NCI-H226 (cell line): ENCODE measurements at regions not wholly inside any gene's neighbourhood (a gene's known extent, or its start where the extent isn't known, plus 50 kb on each side); places are given as distances from the start of the nearest gene placed in this dataset.

Source experiments
- DNase-seq: peaks from one replicate; pipeline ENCODE4 v3.0.0-alpha.2; 2015

DNA sequence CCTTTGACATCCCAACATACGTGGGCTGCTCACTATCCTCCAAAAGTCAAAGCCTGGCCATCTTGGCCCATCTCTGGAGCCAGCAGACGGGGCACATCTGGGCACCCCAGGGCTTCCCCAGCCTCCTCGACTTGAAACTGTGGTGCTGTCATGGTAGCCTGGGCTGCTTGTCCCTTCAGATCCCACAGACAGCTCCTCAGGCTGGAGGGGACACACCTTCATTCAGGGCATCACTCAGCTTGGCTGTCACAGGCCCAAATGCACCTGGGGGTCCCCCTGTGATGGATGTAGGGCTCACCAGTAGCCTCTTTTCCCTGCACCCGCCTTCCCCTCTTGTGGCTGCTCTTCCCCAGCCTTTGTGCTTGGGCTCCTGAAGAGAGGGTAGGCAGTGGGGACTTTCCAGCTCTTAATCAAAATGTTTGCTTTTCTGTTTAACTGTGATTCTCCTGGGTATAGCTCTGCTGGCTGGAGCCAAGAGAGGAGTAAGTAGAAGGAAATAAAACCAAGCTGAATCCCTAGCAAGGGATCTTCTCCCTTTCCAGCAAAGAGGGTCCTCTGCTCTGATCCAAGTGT lies 92.3 kb downstream of the GYPC start:
- no peak for DNase-seq

- no peak for DNase-seq
Observed at GRCh38 chr2:126748929-126749518, 93.1 kb downstream of the GYPC start.

- no peak for DNase-seq
Observed at GRCh38 chr2:126749537-126749936, 93.6 kb downstream of the GYPC start.

DNA sequence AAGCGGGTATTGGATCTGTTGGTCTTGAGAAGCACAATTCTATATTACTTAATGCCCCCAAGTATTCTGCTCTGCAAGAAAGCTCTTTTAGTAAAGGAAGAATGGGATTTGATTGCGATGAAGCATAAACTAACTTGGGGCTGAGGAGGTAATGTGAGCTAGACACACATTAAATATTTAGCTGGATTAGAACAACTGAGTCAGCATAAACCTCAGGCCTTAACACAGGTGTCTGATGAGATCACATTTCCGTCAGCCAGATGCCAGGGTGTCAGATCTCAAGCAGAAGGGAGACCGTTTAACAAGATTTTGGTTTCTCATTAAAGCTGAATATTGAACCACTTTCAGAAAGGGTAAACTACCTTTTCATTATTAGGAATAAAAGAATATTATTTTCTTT lies 94.5 kb downstream of the GYPC start:
- DNase-seq, result no peak

DNA sequence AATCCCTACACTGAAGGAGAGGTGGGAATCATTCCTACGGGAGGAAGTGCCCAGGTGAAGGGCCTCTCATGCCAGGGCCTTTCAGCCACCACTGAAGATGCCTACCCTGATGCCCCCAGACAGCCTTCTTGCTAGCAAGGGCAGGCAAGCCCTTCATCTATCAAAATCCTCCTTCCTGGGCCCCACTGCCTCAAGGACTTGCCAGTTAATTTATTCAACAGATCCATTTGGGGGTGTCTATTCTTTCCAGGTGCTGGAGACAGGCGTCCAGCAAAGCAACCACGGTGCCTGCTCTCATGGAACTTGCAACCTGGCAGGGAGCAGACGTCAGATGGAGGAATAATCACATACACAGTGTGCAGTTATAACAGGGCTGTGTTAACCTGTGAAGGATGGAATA lies 95.5 kb downstream of the GYPC start:
- no peak for DNase-seq

DNA sequence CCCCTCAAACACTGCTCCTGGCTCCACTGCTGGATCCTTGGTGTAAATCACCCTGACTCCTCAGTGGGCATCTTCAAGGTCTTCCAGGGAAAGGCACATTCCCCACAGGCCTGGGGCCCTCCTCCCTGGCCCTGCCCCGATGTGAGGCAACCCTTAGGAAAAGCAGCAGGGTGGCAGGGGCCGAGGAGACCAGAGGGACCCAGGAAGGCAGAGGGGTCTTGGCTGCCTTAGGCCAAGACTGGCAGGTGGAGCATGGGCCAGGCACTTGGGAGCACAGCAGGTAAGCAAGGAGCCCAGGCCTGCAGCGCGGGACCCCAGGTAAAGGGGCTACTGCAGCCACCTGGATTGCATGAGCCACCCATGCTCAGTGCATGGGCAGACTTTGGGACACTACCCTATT lies 96.9 kb downstream of the GYPC start:
- no peak for DNase-seq

DNA sequence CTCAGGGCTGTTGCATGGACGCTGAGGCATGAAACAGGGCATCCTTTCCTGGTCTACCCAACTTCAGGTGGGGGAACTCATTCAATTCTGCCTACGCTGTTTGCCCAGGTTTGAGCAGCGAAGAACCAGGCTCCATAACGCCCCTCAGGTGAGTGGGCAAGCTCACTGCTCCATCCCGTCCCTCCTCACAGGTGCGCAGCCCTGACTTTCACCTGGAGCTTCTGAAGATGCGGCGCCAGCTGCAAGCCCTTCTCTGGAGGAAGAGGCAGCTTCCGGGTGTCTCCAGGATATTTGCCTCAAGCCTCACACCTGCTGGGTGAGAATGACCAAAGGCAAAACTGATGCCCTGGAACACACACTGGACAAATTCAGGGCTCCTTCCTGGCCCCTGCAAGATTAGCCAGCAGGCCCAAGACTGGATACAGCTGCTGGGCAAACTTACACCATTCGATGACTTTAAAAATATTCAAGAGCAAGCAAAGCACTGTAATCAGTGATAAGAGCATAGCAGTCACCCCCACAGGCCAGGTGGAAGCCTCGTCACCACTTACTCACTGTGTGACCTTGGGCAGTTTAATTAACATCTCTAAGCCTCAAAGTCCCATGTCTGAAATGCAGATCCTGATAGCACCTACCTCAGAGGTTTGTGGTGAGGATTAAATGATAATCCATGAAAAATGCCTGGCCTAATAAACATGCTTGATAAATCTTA lies 97.7 kb downstream of the GYPC start:
- DNase-seq, result no peak

- DNase-seq, result no peak
Observed at GRCh38 chr2:126754240-126755004, 98.5 kb downstream of the GYPC start.

GRCh38 chr2:126756125-126756524 lies 100.2 kb downstream of the GYPC start:
- no peak for DNase-seq

DNA sequence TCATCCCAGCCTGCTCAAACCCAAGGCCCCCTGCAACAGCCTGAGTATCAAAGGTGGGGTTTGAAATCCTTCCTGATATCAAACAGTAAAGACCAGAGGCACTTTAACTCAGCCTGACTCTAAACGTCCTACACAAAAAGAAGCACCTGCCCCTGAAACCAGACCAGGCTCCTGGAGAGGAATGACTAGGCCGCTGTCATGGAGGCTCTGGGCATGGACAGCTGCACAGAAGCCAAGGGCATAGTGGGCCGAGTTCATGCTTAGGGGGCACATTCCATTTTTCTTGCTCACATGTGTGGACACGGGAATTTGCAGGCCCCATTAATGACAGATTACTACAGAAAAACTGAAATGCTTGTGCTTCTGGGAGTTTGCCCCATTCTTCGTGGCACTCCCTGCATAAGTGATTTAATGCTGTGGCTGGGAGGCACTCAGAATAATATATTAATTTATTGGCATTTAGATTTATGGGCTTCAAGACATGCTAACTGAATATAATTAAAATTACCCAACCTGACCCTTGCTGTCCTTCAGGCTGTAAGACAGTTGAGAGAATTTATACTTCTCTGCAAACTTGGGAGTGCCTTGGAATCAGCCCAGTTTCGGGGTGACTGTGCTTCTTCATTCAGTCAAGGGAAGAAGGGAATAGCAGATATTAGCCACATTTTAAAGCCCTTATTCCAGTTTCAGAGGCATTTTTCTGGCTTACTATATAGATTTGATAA lies 105.5 kb downstream of the GYPC start:
- no peak for DNase-seq

GRCh38 chr2:126761981-126762878 lies 106.3 kb downstream of the GYPC start:
- DNase-seq, result no peak

GRCh38 chr2:126764686-126765265 lies 108.8 kb downstream of the GYPC start:
- no peak for DNase-seq

- no peak for DNase-seq
Observed at GRCh38 chr2:126765395-126765794, 109.4 kb downstream of the GYPC start.

- DNase-seq, result no peak
Observed at GRCh38 chr2:126766295-126766968, 110.5 kb downstream of the GYPC start.

DNA sequence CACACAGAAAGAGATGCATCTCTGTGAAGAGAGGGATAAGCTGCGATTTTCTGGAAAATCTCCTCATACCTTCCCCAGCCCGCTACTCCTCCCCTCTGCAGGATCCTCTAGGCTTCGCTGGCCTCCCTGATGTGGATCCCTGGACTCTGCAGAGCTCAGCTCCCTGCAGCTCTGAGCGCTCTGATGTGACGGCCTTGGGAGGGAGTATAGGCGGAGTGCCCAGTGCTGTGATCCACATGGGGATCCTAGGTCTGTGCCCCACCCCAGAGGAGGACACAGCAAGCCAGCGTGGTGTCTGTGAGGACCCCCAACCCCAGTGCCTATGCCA lies 111.0 kb downstream of the GYPC start:
- DNase-seq, result no peak

GRCh38 chr2:126769118-126769517 lies 113.2 kb downstream of the GYPC start:
- DNase-seq, result no peak

GRCh38 chr2:126770466-126770865 lies 114.5 kb downstream of the GYPC start:
- DNase-seq, result no peak

DNA sequence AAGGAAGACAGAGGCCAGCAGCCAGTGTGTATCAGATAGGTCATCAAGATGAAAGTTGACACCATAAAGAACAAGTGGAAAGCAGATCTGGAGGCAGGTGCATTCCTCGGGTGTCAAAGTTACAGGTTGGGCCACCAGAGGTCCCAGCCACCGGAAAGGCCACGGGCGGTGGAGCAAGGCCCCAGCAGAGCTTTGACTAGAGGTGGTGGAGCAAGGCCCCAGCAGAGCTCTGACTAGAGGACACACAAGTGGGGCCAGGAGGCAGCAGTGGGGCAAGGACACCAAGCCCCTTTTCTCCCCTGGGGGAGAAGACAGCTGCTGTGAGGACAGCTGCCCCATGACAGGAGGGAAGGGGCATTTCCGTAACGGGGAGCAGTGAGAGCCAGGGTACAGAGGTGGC lies 115.1 kb downstream of the GYPC start:
- no peak for DNase-seq

DNA sequence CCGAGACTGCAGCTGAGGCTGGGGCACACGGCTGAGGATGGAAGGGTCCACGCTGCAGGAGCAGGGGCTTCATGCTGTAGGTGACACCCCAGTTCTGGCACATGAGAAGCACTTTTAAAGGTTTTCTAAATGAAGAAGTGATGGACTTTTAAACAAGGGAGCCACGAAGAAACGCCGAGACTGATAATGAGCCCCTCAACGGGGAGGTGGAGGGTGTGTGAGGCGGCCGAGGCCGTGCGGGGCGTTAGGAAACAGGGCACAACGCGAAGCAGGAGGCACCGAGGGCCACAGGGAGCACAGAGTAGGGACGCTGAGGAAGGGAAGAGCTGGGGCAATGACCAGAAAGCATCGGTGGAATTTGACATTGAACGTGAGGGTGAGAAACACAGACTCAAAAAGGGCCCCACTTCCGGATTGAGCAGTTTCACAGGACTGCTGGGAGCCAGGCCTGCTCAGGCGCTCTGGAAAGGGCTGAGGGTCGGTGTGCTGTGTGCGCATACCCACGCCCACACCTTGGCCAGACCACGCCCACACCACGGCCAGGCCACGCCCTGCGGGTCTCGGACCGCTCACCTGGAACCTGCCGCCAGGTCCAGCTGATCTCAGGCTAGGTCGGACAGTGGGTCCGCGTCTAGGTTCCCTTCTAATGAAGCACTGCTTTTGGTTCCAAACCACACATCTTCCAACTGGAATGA lies 115.7 kb downstream of the GYPC start:
- DNase-seq, result no peak

DNA sequence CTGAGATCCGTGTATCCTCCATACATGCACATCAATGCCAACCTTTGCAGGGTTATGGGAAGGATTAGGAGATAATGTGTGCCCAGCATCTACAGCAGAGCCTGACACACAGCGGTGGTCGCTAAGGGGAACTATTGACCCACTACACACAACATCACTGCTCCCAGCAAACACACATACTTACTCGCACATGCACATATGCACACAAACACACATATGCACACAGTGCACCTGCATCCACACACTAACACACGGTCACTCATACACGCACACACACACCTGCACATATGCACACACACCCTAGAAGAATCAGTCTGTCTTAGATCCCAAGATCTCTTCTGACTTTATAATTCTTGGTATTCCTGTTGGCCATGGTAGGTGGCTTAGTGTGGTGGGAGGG lies 118.3 kb downstream of the GYPC start:
- DNase-seq, result no peak

GRCh38 chr2:126774761-126775160 lies 118.8 kb downstream of the GYPC start:
- no peak for DNase-seq
